Activated B cell treated with CpG ODN at 0.5 μM for 24 hours (primary cell): ENCODE measurements at regions not wholly inside any gene's neighbourhood (a gene's known extent, or its start where the extent isn't known, plus 50 kb on each side); places are given as distances from the start of the nearest gene placed in this dataset.

ENCODE experiments used
- ATAC-seq: fragments of 200-7000 bp; cut with Tn5 transposase; one replicate; pipeline ENCODE4 v1.10.0; 2021; ENCODE audit warnings: low read depth, mild to moderate bottlenecking, moderate library complexity
- CTCF ChIA-PET: fragments of 350-600 bp; sonication (Branson Sonifier 250); formaldehyde crosslinking; loops from one replicate; lab custom pipeline; 2021; ENCODE audit warnings: antibody characterized with exemption; lab: Charles Lee
- POLR2A ChIA-PET: fragments of 350-600 bp; sonication (Branson Sonifier 250); formaldehyde crosslinking; loops from one replicate; lab custom pipeline; 2021; ENCODE audit warnings: antibody characterized with exemption; lab: Charles Lee
- DNase-seq: peaks from one replicate; pipeline ENCODE4 v3.0.0; 2022
- H3K27ac Mint-ChIP-seq: one replicate; pipeline ENCODE4 v1.8.0; 2020; ENCODE audit warnings: mixed read lengths
- H3K27me3 Mint-ChIP-seq: one replicate; pipeline ENCODE4 v1.8.0; 2021; ENCODE audit warnings: mixed read lengths
- H3K36me3 Mint-ChIP-seq: one replicate; pipeline ENCODE4 v1.8.0; 2021; ENCODE audit warnings: low read depth, mixed read lengths
- H3K4me1 Mint-ChIP-seq: one replicate; pipeline ENCODE4 v1.8.0; 2021; ENCODE audit warnings: mixed read lengths
- H3K4me3 Mint-ChIP-seq: one replicate; pipeline ENCODE4 v1.8.0; 2020; ENCODE audit warnings: mild to moderate bottlenecking, mixed read lengths
- H3K9me3 Mint-ChIP-seq: one replicate; pipeline ENCODE4 v1.8.0; 2020; ENCODE audit warnings: mixed read lengths
- intact Hi-C: fragments of 100-400 bp; cut with micrococcal nuclease; formaldehyde crosslinking; loops from one replicate; pipeline ENCODE4 v1.15.1; 2024
- TF ChIP-seq, protein P1 (sequence below): fragments of 200-600 bp; IDR thresholded peaks from one replicate; pipeline ENCODE4 v1.8.0; 2022; ENCODE audit warnings: antibody characterized with exemption, mild to moderate bottlenecking

DNA sequence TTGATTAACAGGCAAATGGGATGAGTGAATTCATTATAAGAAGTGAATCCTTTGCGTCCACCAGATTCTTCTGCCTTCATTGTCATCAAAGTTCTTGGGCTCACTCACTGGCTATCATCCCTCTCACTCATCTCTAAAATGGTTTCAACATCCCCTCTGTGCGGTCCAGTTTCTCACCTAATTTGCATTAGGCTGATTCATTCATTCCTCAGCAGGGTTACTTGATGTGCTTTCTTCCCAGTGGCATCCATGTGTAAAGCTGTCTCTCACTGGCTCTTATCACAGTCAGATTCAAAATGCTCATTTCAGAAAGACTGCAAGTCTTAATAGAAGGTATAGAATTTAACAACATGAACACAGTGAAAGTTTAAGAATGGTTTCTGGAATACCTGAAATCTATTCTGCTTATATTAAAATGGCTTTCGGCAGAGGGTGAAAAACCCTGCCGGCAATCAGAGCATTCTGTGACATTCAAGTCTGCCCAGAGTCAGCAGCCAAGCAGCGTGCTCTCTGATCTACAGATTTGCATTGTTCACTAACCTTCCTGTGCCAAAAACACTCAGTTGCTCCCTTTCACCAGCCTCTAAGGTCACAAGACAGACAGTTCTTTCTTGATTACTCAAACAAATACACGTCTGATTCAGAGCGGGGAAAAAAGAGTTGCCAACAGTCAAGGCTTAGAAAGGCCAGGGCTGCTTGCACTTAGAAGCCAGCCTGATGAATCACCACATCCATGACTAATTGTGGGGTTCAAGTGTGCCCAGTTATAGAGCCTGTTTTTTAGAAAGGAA lies 106.7 kb downstream of the TES start:
- Mint-ChIP-seq H3K4me1 (peaks cover 24% of the 10 kb centered on the region), H3K4me3 (peak overlapping the region; percentile 42), H3K27me3 (peaks cover 5% of the 10 kb centered on the region)

DNA sequence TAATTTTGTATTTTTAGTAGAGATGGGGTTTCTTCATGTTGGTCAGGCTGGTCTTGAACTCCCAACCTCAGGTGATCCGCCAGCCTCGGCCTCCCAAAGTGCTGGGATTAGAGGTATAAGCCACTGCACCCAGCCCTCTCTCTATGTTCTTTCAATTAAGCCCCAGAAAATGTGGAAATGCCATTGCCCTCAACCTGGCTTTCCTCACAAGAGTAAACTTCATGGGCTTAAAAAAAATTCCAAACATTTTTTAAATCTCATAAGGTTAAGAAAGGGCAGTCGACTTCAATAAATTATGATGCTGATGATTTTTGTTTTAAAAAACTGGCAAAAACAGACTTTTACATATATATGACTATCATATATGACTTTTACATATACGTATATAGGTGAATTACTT lies 107.6 kb downstream of the TES start:
- H3K36me3 Mint-ChIP-seq, result no peaks in the 10 kb centered on the region
- ATAC-seq (no peak), DNase-seq (no peak)
- no peaks in the 10 kb centered on the region for H3K9me3 Mint-ChIP-seq
- CTCF ChIA-PET, result no interaction called here
- intact Hi-C loops, result loop anchor here (5.0 kb wide), 3 partner anchors 151 to 269 kb away; partner anchors contain the start of gene CAV1
- peaks cover 5% of the 10 kb centered on the region for H3K27me3 Mint-ChIP-seq
- H3K4me3 Mint-ChIP-seq, result no peak overlapping the region
- POLR2A ChIA-PET, result interaction anchor here (0.7 kb wide), 1 partner anchor 100 kb away, joined by 4 read pairs; no protein-coding TSS in a partner anchor
- no peak overlapping the region for H3K27ac Mint-ChIP-seq
- TF ChIP-seq, protein P1, sequence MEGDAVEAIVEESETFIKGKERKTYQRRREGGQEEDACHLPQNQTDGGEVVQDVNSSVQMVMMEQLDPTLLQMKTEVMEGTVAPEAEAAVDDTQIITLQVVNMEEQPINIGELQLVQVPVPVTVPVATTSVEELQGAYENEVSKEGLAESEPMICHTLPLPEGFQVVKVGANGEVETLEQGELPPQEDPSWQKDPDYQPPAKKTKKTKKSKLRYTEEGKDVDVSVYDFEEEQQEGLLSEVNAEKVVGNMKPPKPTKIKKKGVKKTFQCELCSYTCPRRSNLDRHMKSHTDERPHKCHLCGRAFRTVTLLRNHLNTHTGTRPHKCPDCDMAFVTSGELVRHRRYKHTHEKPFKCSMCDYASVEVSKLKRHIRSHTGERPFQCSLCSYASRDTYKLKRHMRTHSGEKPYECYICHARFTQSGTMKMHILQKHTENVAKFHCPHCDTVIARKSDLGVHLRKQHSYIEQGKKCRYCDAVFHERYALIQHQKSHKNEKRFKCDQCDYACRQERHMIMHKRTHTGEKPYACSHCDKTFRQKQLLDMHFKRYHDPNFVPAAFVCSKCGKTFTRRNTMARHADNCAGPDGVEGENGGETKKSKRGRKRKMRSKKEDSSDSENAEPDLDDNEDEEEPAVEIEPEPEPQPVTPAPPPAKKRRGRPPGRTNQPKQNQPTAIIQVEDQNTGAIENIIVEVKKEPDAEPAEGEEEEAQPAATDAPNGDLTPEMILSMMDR, result no peak
- H3K4me1 Mint-ChIP-seq, result peaks cover 24% of the 10 kb centered on the region

More for the DNA sequence above, 106.7 kb downstream of the TES start:
- H3K36me3 Mint-ChIP-seq, result no peaks in the 10 kb centered on the region
- TF ChIP-seq, protein P1, result no peak
- intact Hi-C loops, result loop anchor here (5.0 kb wide), 3 partner anchors 150 to 270 kb away; partner anchors contain the start of gene CAV1
- no peaks in the 10 kb centered on the region for H3K9me3 Mint-ChIP-seq
- no peak for DNase-seq
- ATAC-seq, result peak; percentile 74
- CTCF ChIA-PET, result no interaction called here
- peak overlapping the region; percentile 80 for H3K27ac Mint-ChIP-seq
- POLR2A ChIA-PET, result no interaction called here

DNA sequence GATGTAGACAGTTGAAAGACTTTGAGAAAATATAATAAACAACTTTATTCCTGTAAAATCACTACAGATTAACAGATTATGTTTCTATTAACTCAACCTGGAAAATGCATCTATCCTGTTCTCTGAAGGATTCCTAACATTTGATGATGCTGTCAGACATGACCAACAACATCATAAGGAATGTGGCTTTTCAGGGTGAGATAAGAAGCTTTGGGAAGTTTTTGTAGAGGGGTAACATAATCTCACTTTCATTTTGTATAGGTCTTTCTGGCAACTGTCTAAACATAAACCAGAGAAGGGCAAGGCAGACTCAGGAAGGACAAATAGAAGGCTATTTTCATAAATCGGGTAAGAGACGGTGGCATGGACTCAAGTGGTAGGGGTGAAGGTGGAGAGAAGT lies 112.2 kb downstream of the TES start:
- CTCF ChIA-PET, result no interaction called here
- ATAC-seq, result no peak
- POLR2A ChIA-PET, result no interaction called here
- Mint-ChIP-seq H3K27ac (no peak overlapping the region), H3K4me3 (no peak overlapping the region), H3K4me1 (peaks cover 2% of the 10 kb centered on the region), H3K36me3 (no peaks in the 10 kb centered on the region), H3K9me3 (no peaks in the 10 kb centered on the region), H3K27me3 (peaks cover 2% of the 10 kb centered on the region)
- intact Hi-C loops, result no loop called here
- TF ChIP-seq, protein P1, result no peak
- DNase-seq, result no peak

DNA sequence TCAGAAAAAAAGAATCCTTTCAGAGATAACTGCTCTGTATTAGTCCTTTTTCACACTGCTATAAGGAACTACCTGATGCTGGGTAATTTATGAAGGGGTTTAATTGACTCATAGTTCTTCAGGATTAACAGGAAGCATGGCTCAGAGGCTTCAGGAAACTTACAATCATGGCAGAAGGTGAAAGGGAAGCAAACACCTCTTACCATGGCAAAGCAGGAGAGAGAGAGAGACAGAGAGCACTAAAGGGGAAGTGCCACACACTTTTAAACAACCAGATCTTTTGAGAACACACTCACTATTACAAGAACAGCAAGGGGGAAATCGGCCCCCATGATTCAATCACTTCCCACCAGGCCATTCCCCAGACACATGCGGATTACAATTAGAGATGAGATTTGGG lies 114.2 kb downstream of the TES start:
- TF ChIP-seq, protein P1, result no peak
- CTCF ChIA-PET, result no interaction called here
- Mint-ChIP-seq H3K9me3 (no peaks in the 10 kb centered on the region), H3K36me3 (no peaks in the 10 kb centered on the region), H3K27ac (no peak overlapping the region), H3K27me3 (peaks cover 1% of the 10 kb centered on the region), H3K4me3 (no peak overlapping the region), H3K4me1 (peaks cover 2% of the 10 kb centered on the region)
- no peak for DNase-seq
- POLR2A ChIA-PET, result no interaction called here
- no peak for ATAC-seq
- intact Hi-C loops, result no loop called here

DNA sequence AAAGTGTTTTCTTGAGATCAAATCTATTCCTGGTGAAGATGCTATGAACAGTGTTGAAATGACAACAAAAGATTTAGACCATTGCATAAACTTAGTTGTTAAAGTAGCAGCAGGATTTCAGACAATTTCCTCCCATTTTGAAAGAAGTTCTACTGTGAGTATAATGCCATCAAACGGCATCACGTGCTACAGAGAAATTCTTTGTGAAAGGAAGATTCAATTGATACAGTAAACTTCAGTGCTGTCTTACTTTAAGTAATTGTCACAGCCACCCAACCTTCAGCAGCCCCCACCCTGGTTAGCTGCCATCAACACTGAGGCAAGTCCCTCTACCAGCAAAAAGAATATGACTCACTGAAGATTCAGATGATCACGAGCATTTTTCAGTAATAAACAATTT lies 115.2 kb downstream of the TES start:
- POLR2A ChIA-PET, result no interaction called here
- Mint-ChIP-seq H3K4me3 (no peak overlapping the region), H3K9me3 (no peaks in the 10 kb centered on the region), H3K27me3 (no peaks in the 10 kb centered on the region), H3K4me1 (peaks cover 2% of the 10 kb centered on the region), H3K27ac (no peak overlapping the region), H3K36me3 (no peaks in the 10 kb centered on the region)
- CTCF ChIA-PET, result no interaction called here
- DNase-seq (no peak), ATAC-seq (no peak)
- TF ChIP-seq, protein P1, result no peak
- intact Hi-C loops, result no loop called here
